ENCODE measurements at regions not wholly inside any gene's neighbourhood (a gene's known extent, or its start where the extent isn't known, plus 50 kb on each side); places are given as distances from the start of the nearest gene placed in this dataset.
"Not testable (repeated sequence)": the region's sequence is repeated elsewhere in the genome, so short reads cannot be mapped to it uniquely, and the experiment has no call there.

- no peaks in the 10 kb centered on the region for H3K4me1 ChIP-seq
- WGBS, 2 donors: 96 to 100% methylated on average over 1 of the region's 1 CpG
- H3K27ac ChIP-seq: no peak overlapping the region
- intact Hi-C loops (cut with DNase I): no loop called here
- H3K9me3 ChIP-seq: no peaks in the 10 kb centered on the region
- no peak for DNase-seq
- H3K36me3 ChIP-seq: no peaks in the 10 kb centered on the region
- H3K4me3 ChIP-seq (replicated peaks in 1 of 3): no peak overlapping the region
- TF ChIP-seq, protein P1, sequence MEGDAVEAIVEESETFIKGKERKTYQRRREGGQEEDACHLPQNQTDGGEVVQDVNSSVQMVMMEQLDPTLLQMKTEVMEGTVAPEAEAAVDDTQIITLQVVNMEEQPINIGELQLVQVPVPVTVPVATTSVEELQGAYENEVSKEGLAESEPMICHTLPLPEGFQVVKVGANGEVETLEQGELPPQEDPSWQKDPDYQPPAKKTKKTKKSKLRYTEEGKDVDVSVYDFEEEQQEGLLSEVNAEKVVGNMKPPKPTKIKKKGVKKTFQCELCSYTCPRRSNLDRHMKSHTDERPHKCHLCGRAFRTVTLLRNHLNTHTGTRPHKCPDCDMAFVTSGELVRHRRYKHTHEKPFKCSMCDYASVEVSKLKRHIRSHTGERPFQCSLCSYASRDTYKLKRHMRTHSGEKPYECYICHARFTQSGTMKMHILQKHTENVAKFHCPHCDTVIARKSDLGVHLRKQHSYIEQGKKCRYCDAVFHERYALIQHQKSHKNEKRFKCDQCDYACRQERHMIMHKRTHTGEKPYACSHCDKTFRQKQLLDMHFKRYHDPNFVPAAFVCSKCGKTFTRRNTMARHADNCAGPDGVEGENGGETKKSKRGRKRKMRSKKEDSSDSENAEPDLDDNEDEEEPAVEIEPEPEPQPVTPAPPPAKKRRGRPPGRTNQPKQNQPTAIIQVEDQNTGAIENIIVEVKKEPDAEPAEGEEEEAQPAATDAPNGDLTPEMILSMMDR (IDR thresholded peaks at IDR 0.05): no peak
- no peak for TF ChIP-seq POLR2A (IDR thresholded peaks at IDR 0.05)
- H3K27me3 ChIP-seq: no peaks in the 10 kb centered on the region
These were observed 50.1 kb upstream of the LTA4H start for GRCh38 chr12:96085475-96085874.

GRCh38 chr12:96086190-96086589, 50.8 kb upstream of the LTA4H start:
- intact Hi-C loops (cut with DNase I); H3K4me3 ChIP-seq (replicated peaks in 1 of 3); H3K27me3 ChIP-seq; H3K36me3 ChIP-seq; H3K4me1 ChIP-seq; H3K9me3 ChIP-seq; DNase-seq; H3K27ac ChIP-seq: not testable (repeated sequence)

DNA sequence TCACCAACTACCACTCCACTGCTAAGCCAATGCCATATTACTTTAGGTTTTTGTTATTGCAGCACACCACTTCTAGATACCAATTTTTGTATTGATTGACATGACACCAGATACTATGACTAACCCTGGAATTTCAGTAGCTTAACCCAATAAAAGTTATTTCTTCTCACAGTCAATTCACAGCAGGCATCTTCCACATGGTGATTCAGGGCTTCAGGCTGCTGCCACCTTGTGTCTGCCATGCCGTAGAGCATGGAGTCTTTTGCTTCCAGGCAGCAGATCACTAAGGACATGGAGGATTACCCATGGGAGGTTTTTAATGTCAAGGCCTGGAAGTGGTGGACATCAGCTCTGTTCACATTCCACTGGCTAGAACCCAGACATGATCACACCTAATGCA, 56.4 kb upstream of the LTA4H start:
- Histone ChIP-seq H3K36me3 (no peaks in the 10 kb centered on the region), H3K27me3 (no peaks in the 10 kb centered on the region), H3K9me3 (no peaks in the 10 kb centered on the region), H3K4me3 (replicated peaks in 1 of 3) (no peak overlapping the region), H3K27ac (no peak overlapping the region), H3K4me1 (no peaks in the 10 kb centered on the region)
- intact Hi-C loops (cut with DNase I): no loop called here
- DNase-seq: no peak
- 78 to 94% methylated on average over 1 of the region's 1 CpG for WGBS, 2 donors
- TF ChIP-seq POLR2A (IDR thresholded peaks at IDR 0.05): no peak
- TF ChIP-seq, protein P1 (IDR thresholded peaks at IDR 0.05): no peak

DNA sequence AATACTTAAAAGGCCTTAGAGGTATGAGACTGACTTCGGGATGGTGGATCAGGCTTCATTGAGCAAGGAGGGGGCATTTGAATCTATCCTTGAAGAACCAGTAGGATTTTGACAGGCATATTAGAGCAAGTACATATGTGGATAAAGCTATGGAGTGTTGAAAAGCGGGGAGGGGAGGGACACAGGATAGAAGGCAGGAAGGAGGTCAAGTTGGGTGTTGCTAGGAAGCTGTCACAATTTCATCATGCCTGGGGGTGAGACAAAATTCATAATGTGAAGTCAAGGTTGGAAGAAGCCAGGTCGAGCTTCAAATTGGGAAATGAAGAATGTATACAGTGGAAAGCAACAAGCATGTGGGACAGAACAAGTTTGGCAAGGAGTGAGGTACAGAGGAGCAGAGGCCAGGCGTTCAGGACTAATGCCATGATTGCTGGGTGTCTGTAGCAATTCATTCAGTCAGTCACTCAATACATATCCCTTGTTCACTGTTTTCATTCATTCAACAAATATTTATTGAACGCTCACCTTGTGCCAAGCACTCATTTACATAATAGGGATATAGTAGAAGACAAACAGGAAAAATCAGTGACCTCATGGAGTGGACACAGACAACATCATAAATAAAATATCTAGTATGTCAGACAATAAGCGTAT, 58.3 kb upstream of the LTA4H start:
- H3K27ac ChIP-seq: no peak overlapping the region

DNA sequence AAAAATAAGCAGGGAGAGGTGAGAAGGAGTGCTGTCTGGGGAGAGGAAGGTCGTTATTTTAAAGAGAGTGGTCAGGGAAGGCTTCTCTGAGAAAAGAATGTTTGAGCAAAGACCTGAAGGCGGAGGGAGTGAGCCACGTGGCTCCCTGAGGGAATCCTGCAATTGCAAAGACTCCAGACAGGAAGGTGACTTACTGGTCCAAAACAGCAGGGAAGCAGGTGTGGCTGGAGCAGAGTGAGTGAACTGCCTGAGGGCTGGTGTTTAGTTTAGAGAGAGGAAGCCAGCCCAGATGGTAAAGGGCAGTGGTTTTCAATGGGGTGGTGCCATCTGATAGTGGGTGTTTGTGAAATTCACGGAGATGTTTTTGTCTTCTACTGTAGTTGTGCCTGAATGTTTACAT, 58.8 kb upstream of the LTA4H start:
- H3K36me3 ChIP-seq: no peaks in the 10 kb centered on the region
- TF ChIP-seq, protein P1 (IDR thresholded peaks at IDR 0.05): no peak
- TF ChIP-seq POLR2A (IDR thresholded peaks at IDR 0.05): no peak
- no peaks in the 10 kb centered on the region for H3K4me1 ChIP-seq
- H3K27ac ChIP-seq: no peak overlapping the region
- no peaks in the 10 kb centered on the region for H3K9me3 ChIP-seq
- no peak overlapping the region for H3K4me3 ChIP-seq (replicated peaks in 1 of 3)
- DNase-seq: no peak
- H3K27me3 ChIP-seq: no peaks in the 10 kb centered on the region
- whole genome bisulfite sequencing, 2 donors: 35 to 38% methylated on average over 4 of the region's 4 CpGs
- intact Hi-C loops (cut with DNase I): no loop called here

More for the DNA sequence above, 58.3 kb upstream of the LTA4H start:
- no peak for DNase-seq
- H3K36me3 ChIP-seq: no peaks in the 10 kb centered on the region
- no peak overlapping the region for H3K4me3 ChIP-seq (replicated peaks in 1 of 3)
- no peak for TF ChIP-seq POLR2A (IDR thresholded peaks at IDR 0.05)
- TF ChIP-seq, protein P1 (IDR thresholded peaks at IDR 0.05): no peak
- H3K9me3 ChIP-seq: no peaks in the 10 kb centered on the region
- no peaks in the 10 kb centered on the region for H3K4me1 ChIP-seq
- WGBS, 2 donors: 74 to 79% methylated on average over 6 of the region's 6 CpGs
- no peaks in the 10 kb centered on the region for H3K27me3 ChIP-seq
- intact Hi-C loops (cut with DNase I): no loop called here

DNA sequence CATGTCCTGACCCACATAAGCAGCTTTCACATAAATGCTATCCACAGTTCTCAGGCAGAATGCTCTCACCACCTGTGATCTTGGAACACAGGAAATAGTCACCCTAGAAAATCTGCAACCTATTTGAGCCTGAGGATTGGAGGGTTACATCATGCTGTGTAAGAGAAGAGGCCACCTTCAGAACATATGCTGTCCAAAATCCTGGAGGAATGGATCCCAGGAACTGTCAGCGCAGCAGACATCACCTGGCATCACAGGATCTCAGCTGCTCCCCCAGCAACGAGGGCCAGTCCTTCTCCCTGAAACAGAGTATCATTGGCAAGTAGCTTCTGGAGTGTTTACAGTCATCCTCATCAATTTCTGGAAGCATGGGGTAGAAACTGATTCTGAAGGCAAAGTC, 63.2 kb upstream of the LTA4H start:
- no peaks in the 10 kb centered on the region for H3K9me3 ChIP-seq
- DNase-seq: no peak
- 71 to 83% methylated on average over 2 of the region's 2 CpGs for WGBS, 2 donors
- H3K36me3 ChIP-seq: no peaks in the 10 kb centered on the region
- H3K4me3 ChIP-seq (replicated peaks in 1 of 3): no peak overlapping the region
- no peak overlapping the region for H3K27ac ChIP-seq
- TF ChIP-seq POLR2A (IDR thresholded peaks at IDR 0.05): no peak
- TF ChIP-seq, protein P1 (IDR thresholded peaks at IDR 0.05): no peak
- intact Hi-C loops (cut with DNase I): no loop called here
- no peaks in the 10 kb centered on the region for H3K4me1 ChIP-seq
- H3K27me3 ChIP-seq: no peaks in the 10 kb centered on the region
